T-helper 2 cell (primary cell): ENCODE measurements at regions not wholly inside any gene's neighbourhood (a gene's known extent, or its start where the extent isn't known, plus 50 kb on each side); places are given as distances from the start of the nearest gene placed in this dataset.
"Not testable (repeated sequence)": the region's sequence is repeated elsewhere in the genome, so short reads cannot be mapped to it uniquely, and the experiment has no call there.

Source experiments
- DNase-seq, 5 experiments: peaks; one replicate each; pipeline versions ENCODE4 v3.0.0 to v3.0.0-alpha.2; 2012 to 2022

DNA sequence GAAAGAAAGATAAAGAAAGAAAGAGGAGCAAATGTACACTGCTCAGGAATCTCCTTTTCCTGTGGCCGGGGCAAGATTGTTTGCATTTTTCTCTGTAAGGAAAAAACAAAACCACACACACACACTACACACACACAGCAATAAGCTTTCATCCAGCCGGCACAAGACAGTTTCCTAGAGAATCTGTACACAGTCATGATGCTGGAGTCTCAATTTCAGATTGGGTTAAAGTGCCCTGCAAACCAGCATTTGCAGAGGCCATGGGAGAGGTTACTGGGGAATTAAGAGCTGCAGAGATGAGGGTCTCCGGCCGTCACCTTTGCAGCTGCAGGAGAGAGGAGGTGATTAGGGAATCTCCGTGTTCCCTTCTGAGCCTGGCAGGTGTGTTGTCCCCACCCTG, 1607.5 kb downstream of the RPIA start:
- DNase-seq, result not testable (repeated sequence)

- not testable (repeated sequence) for DNase-seq
Observed at GRCh38 chr2:90322982-90323381, 1631.5 kb downstream of the RPIA start.

DNA sequence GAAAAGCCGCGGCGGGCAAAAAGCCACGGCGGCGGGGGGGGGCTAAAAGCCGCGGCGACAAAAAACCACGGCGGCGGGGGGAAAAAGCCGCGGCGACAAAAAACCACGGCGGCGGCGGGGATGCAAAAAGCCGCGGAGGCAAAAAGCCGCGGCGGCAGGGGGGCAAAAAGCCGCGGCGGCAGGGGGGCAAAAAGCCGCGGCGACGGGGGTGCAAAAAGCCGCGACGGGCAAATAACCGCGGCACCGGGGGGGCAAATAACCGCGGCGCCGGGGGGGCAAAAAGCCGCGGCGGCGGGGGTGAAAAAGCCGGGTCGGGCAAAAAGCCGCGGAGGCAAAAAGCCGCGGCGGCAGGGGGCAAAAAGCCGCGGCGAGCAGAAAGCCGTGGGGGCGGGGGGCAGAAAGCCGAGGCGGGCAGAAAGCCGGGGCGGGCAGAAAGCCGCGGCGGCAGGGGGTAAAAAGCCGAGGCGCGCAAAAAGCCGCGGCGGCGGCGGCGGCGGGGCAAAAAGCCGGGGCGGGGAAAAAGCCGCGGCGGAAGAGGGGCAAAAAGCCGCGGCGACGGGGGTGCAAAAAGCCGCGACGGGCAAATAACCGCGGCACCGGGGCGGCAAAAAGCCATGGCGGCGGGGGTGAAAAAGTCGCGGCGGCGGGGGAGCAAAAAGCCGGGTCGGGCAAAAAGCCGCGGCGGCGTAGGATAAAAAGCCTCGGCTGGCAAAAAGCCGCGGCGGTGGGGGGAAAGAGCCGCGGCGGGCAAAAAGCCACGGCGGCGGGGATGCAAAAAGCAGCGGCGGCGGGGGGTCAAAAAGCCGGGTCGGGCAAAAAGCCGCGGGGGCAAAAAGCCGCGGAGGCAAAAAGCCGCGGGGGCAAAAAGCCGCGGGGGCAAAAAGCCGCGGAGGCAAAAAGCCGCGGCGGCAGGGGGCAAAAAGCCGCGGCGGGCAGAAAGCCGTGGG, 1632.4 kb downstream of the RPIA start:
- DNase-seq, result peak in 2 of 5 experiments; percentile 3 to 11

DNA sequence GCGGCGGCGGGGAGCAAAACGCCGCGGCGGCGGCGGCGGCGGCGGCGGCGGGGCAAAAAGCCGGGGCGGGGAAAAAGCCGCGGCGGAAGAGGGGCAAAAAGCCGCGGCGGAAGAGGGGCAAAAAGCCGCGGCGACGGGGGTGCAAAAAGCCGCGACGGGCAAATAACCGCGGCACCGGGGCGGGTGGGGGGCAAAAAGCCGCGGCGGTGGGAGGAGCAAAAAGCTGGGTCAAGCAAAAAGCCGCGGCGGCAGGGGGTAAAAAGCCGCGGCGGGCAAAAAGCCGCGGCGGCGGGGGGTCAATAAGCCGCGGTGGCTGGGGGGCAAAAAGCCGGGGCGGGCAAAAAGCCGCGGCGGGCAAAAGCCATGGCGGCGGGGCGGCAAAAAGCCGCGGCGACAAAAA, 1633.2 kb downstream of the RPIA start:
- DNase-seq, result not testable (repeated sequence)

- DNase-seq, result peak in 2 of 5 experiments; percentile 4 to 15
Observed at GRCh38 chr2:90325796-90326353, 1634.4 kb downstream of the RPIA start.

GRCh38 chr2:90355546-90355945, 1664.1 kb downstream of the RPIA start:
- not testable (repeated sequence) for DNase-seq

DNA sequence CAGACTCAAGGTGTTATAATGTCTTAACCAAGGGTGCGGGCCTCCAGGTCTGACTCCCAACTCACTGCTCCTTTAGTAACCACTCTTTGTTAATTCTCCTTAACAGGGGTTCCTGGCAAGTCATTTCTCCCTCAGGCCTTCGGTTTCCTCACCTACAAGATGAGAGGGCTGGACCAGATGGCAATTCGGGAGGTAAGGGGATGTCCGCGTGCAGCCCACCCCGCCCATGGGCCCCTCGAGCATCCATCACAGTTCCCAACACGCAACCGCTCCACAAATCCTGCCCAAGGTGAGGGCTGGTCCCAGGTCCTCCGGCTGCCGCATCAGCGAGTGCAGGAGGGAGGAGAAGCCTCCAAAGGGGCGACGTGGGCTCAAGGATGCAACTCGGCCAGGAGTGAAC, 1667.9 kb downstream of the RPIA start:
- not testable (repeated sequence) for DNase-seq

DNA sequence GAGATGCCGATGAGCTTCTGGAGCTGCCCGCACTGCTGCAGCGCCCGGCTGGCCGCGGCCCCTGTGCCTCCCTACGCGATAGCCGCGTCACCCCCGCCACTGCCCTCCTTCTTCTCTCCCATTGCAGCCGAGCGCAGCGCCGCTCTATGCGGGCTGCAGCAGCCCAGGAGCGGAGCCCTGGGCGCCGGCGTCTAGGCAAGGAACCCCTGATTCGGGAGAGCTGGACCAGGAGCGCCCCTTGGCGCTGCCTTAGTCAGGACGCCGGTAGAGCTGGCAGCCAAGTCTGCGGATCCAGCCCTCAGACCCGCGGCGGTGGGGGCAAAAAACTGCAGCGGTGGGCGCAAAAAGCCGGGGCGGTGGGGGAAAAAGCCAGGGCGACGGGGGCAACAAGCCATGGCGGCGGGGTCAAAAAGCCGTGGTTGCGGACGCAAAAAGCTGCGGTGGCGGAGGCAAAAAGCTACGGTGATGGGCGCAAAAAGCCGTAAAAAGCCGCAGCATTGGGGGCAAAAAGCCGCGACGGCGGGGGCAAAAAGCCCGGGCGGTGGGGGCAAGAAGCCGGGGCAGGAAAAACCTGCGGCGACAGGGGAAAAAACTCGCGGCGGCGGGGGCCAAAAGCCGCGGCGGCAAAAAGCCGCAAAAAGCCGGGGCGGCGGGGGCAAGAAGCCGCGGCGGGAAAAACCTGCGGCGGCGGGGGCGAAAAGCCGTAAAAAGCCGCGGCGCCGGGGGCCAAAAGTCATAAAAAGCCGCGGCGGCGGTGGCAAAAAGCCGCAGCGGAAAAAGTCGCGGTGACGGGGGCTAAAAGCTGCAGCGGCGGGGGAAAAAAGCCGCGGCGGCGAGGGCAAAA, 1668.6 kb downstream of the RPIA start:
- DNase-seq, result not testable (repeated sequence)

- DNase-seq, result not testable (repeated sequence)
Observed at GRCh38 chr2:90360731-90361035, 1669.2 kb downstream of the RPIA start.
